T follicular helper cell (primary cell): ENCODE measurements at regions not wholly inside any gene's neighbourhood (a gene's known extent, or its start where the extent isn't known, plus 50 kb on each side); places are given as distances from the start of the nearest gene placed in this dataset.

Experiments
- DNase-seq: peaks from one replicate; pipeline ENCODE4 v3.0.0-alpha.2; 2020; ENCODE audit warnings: low read depth

GRCh38 chr15:39273717-39274411 lies 307.0 kb upstream of the THBS1 start:
- DNase-seq = no peak

GRCh38 chr15:39275066-39275465 lies 305.8 kb upstream of the THBS1 start:
- DNase-seq = no peak

GRCh38 chr15:39279311-39279710 lies 301.6 kb upstream of the THBS1 start:
- DNase-seq = no peak

- DNase-seq = no peak
Observed at GRCh38 chr15:39281094-39281493, 299.8 kb upstream of the THBS1 start.

GRCh38 chr15:39282663-39283208 lies 298.1 kb upstream of the THBS1 start:
- no peak for DNase-seq

DNA sequence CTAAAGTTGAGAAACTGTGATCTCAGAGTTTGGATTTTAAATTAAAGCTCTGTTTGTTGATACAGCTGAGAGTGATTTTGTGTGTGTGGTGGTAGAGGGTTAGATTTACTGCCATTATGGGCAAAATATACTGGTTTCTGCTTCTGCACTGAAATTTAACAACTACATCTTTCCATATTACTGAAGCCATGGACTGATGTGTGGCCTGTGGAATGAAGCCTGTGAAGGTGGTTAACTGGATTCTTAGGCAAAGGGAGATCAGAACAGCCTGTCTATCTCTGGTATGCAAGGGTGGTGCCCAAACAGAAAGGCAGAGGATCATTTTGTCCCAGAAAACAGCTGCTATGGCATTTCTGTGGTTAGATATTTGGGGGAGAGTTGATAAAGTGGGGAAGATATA lies 297.3 kb upstream of the THBS1 start:
- DNase-seq = no peak

DNA sequence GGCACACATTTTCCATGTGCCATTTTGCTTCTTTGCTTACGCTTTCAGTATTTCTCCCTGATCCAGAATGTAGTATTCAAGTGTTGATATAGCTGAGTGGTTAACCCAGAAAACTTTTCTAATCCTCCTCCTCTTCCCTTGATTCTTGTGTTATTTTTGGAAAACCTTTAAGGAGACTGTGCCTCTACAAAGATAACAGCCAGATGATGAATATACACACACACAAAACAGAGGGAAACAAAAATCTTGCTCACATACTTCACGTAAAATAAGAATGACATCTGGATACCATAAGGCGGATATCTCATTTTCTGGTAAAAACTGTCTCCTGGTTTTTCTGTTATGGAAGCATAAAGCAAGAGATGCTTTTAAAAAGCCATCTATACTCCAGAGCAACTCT lies 295.8 kb upstream of the THBS1 start:
- no peak for DNase-seq

- DNase-seq = no peak
Observed at GRCh38 chr15:39285663-39286062, 295.2 kb upstream of the THBS1 start.

DNA sequence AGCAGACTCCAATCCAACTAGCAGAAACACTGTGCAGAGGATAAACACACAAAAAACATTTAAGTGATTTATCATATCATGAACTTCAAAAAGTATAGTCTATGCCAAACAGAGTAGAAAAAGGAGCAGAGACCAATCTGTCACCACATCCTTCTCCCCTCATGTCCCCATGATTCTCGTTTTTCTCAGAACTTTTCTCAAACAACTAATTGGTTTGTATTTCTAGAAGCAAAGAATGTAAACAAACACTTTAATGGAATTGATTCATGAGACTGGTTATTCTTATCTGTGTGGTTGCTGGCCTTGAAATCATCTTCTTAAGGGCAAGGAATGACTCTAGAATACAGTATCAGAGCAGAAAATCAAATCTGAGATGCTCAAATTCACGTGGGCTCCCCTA lies 294.2 kb upstream of the THBS1 start:
- no peak for DNase-seq

- DNase-seq = no peak
Observed at GRCh38 chr15:39287322-39288195, 293.3 kb upstream of the THBS1 start.

GRCh38 chr15:39290711-39291435 lies 290.0 kb upstream of the THBS1 start:
- DNase-seq = no peak

GRCh38 chr15:39291690-39292089 lies 289.2 kb upstream of the THBS1 start:
- DNase-seq = no peak

DNA sequence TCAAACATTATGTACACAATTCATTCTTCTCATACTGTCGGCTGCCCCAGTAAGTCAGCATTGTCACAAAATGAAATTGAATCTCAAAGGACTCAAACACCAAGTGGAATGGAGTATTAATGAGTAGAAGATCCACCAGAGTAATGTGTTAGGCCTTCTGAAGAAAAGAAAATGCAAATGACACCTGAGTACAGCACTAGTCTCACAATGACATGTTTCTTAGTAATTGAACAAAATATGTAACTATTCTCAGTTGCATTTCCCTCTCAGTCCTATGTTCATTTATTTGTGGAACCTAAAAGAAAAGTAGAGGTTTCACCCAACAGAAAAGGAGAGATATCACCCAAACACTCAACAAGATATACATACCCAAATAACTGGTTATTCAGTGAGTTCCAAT lies 283.9 kb upstream of the THBS1 start:
- no peak for DNase-seq

DNA sequence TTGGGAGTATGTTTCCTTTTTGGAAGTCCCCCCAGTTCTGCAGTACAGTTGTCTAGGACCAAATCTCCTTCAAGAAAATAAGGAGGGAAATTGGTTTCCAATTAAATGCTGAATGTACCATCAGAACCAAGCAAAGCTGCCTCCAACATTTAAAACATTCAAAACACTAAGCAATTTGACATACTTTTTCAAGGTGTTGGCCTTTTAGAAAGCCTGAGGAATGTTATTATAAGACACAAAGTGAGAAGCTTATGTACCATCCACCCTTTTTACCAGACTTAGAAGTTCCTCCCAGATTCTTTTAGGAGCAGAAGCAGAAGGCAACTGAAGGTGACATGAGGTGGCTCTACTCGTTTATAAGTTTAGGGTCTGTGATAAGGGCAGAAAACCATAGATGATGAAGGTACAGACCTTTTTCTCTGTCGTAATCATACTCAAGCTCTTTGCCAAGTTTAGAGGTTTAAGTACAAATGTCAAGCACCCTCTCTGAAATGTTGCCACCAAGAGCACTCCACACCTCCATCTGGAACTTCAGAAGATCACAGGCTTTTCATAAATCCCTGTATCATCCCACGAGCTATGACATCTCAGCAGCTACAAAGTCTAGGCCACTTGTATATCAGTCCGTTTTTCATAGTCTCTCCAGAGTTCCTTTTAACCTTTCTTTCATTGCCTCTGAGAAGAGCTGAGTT lies 282.5 kb upstream of the THBS1 start:
- no peak for DNase-seq

DNA sequence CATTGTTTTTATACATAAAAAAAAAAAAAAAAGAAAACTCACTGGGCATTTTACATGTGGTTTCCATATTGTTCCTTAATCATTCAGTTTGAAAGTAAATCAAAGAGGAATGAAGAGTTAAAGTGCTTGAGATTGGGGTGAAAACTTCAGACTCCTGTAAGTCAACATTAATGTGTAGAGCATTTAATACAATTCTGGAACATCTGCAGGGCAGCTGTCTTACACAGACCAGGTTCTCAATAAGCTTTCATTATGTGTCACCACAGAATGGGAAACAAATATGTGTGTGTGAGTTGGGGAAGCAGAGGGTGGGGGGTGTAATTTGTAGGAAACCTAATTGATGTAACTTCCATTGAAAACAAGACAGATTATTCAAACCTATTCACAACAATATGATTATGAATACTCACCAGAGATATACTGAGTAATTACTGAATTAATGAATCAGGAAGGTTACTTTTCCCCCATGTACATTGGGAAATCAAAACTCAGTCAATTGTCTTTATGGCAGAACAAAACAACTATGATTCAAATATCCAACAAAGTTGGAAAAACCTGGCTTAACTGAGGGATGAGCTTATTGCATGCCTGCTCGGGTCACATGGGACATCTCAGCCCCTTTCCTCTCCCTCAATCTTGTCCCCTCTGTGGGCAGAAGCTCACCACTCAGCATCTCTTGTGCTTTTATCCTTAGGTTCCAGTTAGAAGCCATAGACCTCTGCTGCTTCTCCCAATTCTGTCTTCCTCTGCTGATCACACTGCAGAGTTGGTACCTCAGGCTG lies 281.2 kb upstream of the THBS1 start:
- no peak for DNase-seq

DNA sequence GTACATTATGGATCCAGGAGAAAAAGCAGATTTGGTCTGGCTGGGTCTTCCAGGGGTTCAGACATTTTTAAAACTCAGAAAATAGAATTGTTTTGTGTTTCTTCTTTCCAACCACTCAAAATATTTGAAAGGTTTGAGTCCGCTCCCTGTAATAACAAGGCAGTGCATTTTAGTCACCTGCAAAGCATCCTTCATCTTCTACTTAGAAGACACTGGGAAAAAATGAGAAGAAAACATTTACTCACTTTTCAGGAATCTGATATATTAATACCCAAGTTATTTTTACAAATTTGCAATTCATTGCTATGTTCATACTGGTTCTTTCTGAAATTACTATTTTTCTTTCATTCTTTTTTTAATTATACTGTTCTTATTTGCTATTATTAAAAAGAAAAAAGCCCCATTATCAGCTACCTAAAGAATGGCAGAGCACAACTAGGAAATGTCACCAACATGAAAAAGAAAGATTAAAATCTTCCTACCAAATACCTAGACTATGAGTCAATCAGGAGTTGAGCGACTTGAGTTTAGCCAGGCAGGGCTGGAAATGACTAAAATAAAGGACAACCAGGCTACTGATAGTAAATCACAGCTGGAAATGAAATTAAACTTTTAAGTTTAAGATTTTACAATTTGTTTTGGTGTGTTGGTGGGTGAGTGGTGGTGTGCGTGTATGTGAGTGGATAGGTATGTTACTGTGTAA lies 280.3 kb upstream of the THBS1 start:
- no peak for DNase-seq

DNA sequence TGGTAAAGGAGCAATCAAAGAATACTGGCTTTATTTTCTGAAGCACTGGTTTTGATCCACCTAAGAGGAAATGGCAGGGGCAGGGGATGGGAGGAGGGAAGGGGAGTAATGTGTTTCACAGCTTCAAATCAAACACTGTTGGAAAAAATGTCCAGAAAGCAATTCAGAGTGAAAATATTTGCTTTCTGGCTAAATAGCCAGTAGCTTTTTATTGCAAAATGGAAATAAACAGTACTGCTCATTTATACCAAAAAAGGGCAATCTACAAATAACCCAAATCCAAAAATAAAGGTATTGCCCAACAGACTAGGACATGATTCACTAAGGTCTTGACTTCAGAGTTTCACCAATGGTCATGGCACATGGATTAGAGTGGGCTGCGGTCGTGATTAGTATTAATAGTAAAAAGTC lies 279.3 kb upstream of the THBS1 start:
- no peak for DNase-seq

- DNase-seq = no peak
Observed at GRCh38 chr15:39302936-39303335, 277.9 kb upstream of the THBS1 start.

GRCh38 chr15:39304201-39304841 lies 276.6 kb upstream of the THBS1 start:
- DNase-seq = no peak
